Natural killer cell (primary cell): ENCODE measurements at regions not wholly inside any gene's neighbourhood (a gene's known extent, or its start where the extent isn't known, plus 50 kb on each side); places are given as distances from the start of the nearest gene placed in this dataset.

Experiments used
- ATAC-seq, 3 donors: fragments of 150-1000 bp in 2 of 3; fragments of 200-7000 bp in 1 of 3; cut with Tn5 transposase; 1 replicate in 1 of 3; 2 replicates in 2 of 3; pipeline ENCODE4 v1.10.0; 2021; ENCODE audit warnings: mild to moderate bottlenecking in 2 of 3, moderate library complexity in 2 of 3
- DNase-seq, 2 donors: peaks; one replicate each; pipeline versions ENCODE4 v3.0.0 to v3.0.0-alpha.2; 2013 to 2021; ENCODE audit warnings: mixed read lengths in 1 of 2
- H3K27ac ChIP-seq: one replicate; pipeline ENCODE4 v1.5.1; 2013; ENCODE audit warnings: mild to moderate bottlenecking, low read length
- H3K27me3 ChIP-seq: one replicate; pipeline ENCODE4 v1.6.1; 2013; ENCODE audit warnings: low read length; ENCODE audit not compliant: control insufficient read depth, insufficient read depth
- H3K36me3 ChIP-seq: one replicate; pipeline ENCODE4 v1.6.1; 2013; ENCODE audit warnings: low read length; ENCODE audit not compliant: control insufficient read depth, insufficient read depth
- H3K4me1 ChIP-seq: one replicate; pipeline ENCODE4 v1.6.1; 2013; ENCODE audit warnings: low read length; ENCODE audit not compliant: control insufficient read depth, insufficient read depth
- H3K4me3 ChIP-seq: one replicate; pipeline ENCODE4 v1.5.1; 2013; ENCODE audit warnings: low read length
- H3K9me3 ChIP-seq: one replicate; pipeline ENCODE4 v1.6.1; 2013; ENCODE audit warnings: low read length; ENCODE audit not compliant: control insufficient read depth, insufficient read depth
- H3K27ac Mint-ChIP-seq, 2 donors: one replicate each; pipeline ENCODE4 v1.8.0; 2022; ENCODE audit warnings: mild to moderate bottlenecking in 2 of 2, mixed read lengths in 2 of 2, moderate library complexity in 1 of 2
- H3K27me3 Mint-ChIP-seq, 2 donors: one replicate each; pipeline ENCODE4 v1.8.0; 2022; ENCODE audit warnings: low read depth in 2 of 2, mixed read lengths in 2 of 2
- H3K36me3 Mint-ChIP-seq: one replicate; pipeline ENCODE4 v1.8.0; 2022; ENCODE audit warnings: mixed read lengths
- H3K4me1 Mint-ChIP-seq, 2 donors: one replicate each; pipeline ENCODE4 v1.8.0; 2022; ENCODE audit warnings: mixed read lengths in 2 of 2
- H3K4me3 Mint-ChIP-seq: one replicate; pipeline ENCODE4 v1.8.0; 2022; ENCODE audit warnings: mild to moderate bottlenecking, moderate library complexity, mixed read lengths
- H3K9me3 Mint-ChIP-seq, 2 donors: one replicate each; pipeline ENCODE4 v1.8.0; 2022; ENCODE audit warnings: mixed read lengths in 2 of 2
- CTCF ChIP-seq: fragments of 200-600 bp; IDR thresholded peaks from one replicate; pipeline ENCODE4 v1.8.0; 2022; ENCODE audit warnings: antibody characterized with exemption
- WGBS: methylation state at CpG from one replicate; pipeline ENCODE4 v1.1.7; 2013; ENCODE audit warnings: missing lambda C conversion rate; ENCODE audit not compliant: insufficient coverage; 5-methylcytosine and 5-hydroxymethylcytosine counted together
- intact Hi-C: fragments of 100-400 bp; cut with micrococcal nuclease; formaldehyde crosslinking; loops from one replicate; pipeline ENCODE4 v1.14.2; 2022

DNA sequence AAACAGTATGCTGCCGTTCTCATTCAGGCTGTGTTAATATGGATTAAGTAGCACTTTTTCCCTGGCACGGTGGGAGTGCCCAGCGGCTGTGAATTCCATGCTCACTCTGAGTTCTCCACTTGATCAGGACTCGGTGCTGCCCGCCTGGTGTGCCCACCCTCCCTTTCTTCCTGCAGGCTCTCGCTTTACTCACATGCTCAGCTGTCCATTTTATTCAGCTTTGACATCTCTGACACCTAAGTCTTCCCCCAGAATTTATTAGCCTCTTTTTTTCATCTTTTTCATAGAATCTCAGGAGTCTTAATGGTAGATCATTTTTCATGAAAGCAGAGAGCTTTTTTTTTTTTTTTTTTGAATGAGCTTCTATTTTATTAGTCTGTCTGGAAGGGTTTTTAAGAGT, 626.5 kb downstream of the IRX1 start:
- intact Hi-C loops = no loop called here
- Histone ChIP-seq H3K27ac (no peak overlapping the region), H3K27me3 (no peaks in the 10 kb centered on the region), H3K36me3 (no peaks in the 10 kb centered on the region), H3K9me3 (peaks cover 4% of the 10 kb centered on the region), H3K4me1 (no peaks in the 10 kb centered on the region), H3K4me3 (no peak overlapping the region)
- H3K4me1 Mint-ChIP-seq = no peaks in the 10 kb centered on the region
- no peak for TF ChIP-seq CTCF
- peaks cover 0 to 3% of the 10 kb centered on the region in 2 donors for H3K9me3 Mint-ChIP-seq
- no peak overlapping the region for H3K27ac Mint-ChIP-seq
- 87% methylated on average over 6 of the region's 6 CpGs for WGBS
- no peak overlapping the region for H3K4me3 Mint-ChIP-seq
- DNase-seq (no peak), ATAC-seq (no peak)
- no peaks in the 10 kb centered on the region for H3K36me3 Mint-ChIP-seq
- H3K27me3 Mint-ChIP-seq = no peaks in the 10 kb centered on the region

- Mint-ChIP-seq H3K27ac (no peak overlapping the region), H3K4me1 (no peaks in the 10 kb centered on the region), H3K9me3 (peaks cover 0 to 3% of the 10 kb centered on the region in 2 donors), H3K4me3 (no peak overlapping the region), H3K27me3 (no peaks in the 10 kb centered on the region), H3K36me3 (no peaks in the 10 kb centered on the region)
- no peak overlapping the region for H3K27ac ChIP-seq
- ATAC-seq (no peak), DNase-seq (no peak)
- no peaks in the 10 kb centered on the region for H3K36me3 ChIP-seq
- H3K27me3 ChIP-seq = no peaks in the 10 kb centered on the region
- no peaks in the 10 kb centered on the region for H3K4me1 ChIP-seq
- intact Hi-C loops = no loop called here
- H3K9me3 ChIP-seq = peaks cover 4% of the 10 kb centered on the region
- no peak overlapping the region for H3K4me3 ChIP-seq
- TF ChIP-seq CTCF = no peak
- WGBS = 83% methylated on average over 15 of the region's 15 CpGs
Observed at GRCh38 chr5:4222821-4223220, 627.2 kb downstream of the IRX1 start.

- no peak overlapping the region for H3K4me3 Mint-ChIP-seq
- no peak overlapping the region for H3K27ac Mint-ChIP-seq
- H3K27ac ChIP-seq = no peak overlapping the region
- WGBS = 71% methylated on average over 2 of the region's 5 CpGs
- H3K27me3 Mint-ChIP-seq = no peaks in the 10 kb centered on the region
- no peaks in the 10 kb centered on the region for H3K36me3 Mint-ChIP-seq
- DNase-seq = no peak
- H3K4me1 ChIP-seq = no peaks in the 10 kb centered on the region
- peaks cover 0 to 4% of the 10 kb centered on the region in 2 donors for H3K4me1 Mint-ChIP-seq
- ATAC-seq = no peak
- no peak overlapping the region for H3K4me3 ChIP-seq
- H3K9me3 ChIP-seq = peaks cover 4% of the 10 kb centered on the region
- H3K36me3 ChIP-seq = no peaks in the 10 kb centered on the region
- H3K27me3 ChIP-seq = no peaks in the 10 kb centered on the region
- no peak for TF ChIP-seq CTCF
- peaks cover 0 to 3% of the 10 kb centered on the region in 2 donors for H3K9me3 Mint-ChIP-seq
- intact Hi-C loops = no loop called here
Observed at GRCh38 chr5:4225741-4226140, 630.1 kb downstream of the IRX1 start.

GRCh38 chr5:4226565-4226964, 630.9 kb downstream of the IRX1 start:
- no peak for ATAC-seq

More at GRCh38 chr5:4226565-4226964, 630.9 kb downstream of the IRX1 start:
- DNase-seq = no peak
- Mint-ChIP-seq H3K4me3 (no peak overlapping the region), H3K27me3 (no peaks in the 10 kb centered on the region), H3K4me1 (peaks cover 0 to 4% of the 10 kb centered on the region in 2 donors), H3K9me3 (peaks cover 0 to 3% of the 10 kb centered on the region in 2 donors), H3K36me3 (no peaks in the 10 kb centered on the region), H3K27ac (no peak overlapping the region)
- no peak overlapping the region for H3K4me3 ChIP-seq
- H3K9me3 ChIP-seq = peaks cover 4% of the 10 kb centered on the region
- H3K27ac ChIP-seq = no peak overlapping the region
- intact Hi-C loops = no loop called here
- WGBS = 92% methylated on average over 5 of the region's 5 CpGs
- H3K4me1 ChIP-seq = no peaks in the 10 kb centered on the region
- TF ChIP-seq CTCF = no peak
- no peaks in the 10 kb centered on the region for H3K36me3 ChIP-seq
- no peaks in the 10 kb centered on the region for H3K27me3 ChIP-seq
